Cardiac fibroblast (primary cell): ENCODE measurements at regions not wholly inside any gene's neighbourhood (a gene's known extent, or its start where the extent isn't known, plus 50 kb on each side); places are given as distances from the start of the nearest gene placed in this dataset.

Experiments used
- DNase-seq, 2 donors: peaks; one replicate each; pipeline versions ENCODE4 v3.0.0 to v3.0.0-alpha.2; 2010; ENCODE audit warnings: low read depth in 2 of 2
- H3K4me3 ChIP-seq, 2 donors: replicated peaks in 1 of 2; 1 replicate in 1 of 2; 2 replicates in 1 of 2; pipeline ENCODE4 v1.5.1; 2011; ENCODE audit warnings: low read depth in 2 of 2, low read length in 2 of 2, mild to moderate bottlenecking in 2 of 2, moderate library complexity in 1 of 2
- TF ChIP-seq, protein P1 (sequence below): IDR thresholded peaks from one replicate; pipeline ENCODE4 v1.5.1; 2011; ENCODE audit warnings: low read depth, mild to moderate bottlenecking, low read length, inconsistent platforms

DNA sequence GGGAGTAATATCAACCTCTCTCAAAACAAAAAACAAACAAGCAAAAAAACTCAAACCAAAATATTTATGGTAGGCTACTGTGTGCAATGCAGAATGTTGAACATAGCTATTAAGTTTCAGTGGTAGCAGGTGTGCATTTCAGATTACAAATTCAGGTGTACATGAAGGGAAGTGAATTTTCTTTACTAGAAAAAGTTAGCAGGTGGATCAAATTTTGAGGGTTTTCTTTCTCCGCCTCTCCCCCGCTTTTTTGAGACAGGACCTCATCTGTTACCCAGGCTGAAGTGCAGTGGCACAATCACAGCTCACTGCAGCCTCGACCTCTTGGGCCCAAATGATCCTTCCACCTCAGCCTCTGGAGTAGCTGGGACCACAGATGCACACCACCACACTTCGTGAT, 109.7 kb upstream of the GOLIM4 start:
- no peak overlapping the region for H3K4me3 ChIP-seq
- TF ChIP-seq, protein P1, sequence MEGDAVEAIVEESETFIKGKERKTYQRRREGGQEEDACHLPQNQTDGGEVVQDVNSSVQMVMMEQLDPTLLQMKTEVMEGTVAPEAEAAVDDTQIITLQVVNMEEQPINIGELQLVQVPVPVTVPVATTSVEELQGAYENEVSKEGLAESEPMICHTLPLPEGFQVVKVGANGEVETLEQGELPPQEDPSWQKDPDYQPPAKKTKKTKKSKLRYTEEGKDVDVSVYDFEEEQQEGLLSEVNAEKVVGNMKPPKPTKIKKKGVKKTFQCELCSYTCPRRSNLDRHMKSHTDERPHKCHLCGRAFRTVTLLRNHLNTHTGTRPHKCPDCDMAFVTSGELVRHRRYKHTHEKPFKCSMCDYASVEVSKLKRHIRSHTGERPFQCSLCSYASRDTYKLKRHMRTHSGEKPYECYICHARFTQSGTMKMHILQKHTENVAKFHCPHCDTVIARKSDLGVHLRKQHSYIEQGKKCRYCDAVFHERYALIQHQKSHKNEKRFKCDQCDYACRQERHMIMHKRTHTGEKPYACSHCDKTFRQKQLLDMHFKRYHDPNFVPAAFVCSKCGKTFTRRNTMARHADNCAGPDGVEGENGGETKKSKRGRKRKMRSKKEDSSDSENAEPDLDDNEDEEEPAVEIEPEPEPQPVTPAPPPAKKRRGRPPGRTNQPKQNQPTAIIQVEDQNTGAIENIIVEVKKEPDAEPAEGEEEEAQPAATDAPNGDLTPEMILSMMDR = no peak
- no peak for DNase-seq

DNA sequence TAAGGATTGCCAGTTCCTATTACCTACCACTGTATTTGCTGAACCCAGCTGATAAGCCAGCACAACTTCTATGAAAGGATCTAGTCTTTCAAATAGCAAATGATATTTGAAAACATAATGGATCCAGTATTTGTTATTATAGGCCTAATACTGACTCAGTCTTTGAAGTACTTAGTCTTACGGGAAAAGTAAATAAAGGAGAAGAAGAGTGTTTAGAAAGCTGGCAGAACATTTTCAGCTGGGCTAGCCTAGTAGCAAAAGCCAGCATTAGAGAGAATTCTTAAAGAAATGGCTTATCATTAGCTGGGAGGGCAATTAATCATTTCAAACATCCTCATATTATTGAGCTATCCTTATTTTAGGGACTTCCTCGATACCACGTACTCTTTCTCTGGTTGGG, 101.4 kb upstream of the GOLIM4 start:
- DNase-seq = no peak
- H3K4me3 ChIP-seq = no peak overlapping the region
- TF ChIP-seq, protein P1 = no peak

DNA sequence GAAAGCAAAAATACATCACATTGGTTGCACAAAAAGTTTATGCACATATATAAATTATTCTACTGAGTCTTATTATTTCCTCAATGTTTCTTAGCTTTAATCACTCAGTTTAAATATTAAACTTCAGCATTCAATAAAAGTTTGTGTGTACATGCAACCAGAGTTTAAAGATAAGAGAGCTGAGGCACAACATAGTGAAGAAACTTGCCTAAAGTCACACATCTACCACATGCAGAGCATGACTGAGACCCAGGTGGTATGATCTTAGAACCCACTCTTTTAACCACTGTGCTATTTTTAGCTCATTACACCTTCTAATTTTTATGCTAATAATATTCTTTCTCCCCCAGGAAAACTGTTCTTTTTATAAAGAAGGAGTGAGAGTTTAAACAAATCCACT, 96.1 kb upstream of the GOLIM4 start:
- no peak overlapping the region for H3K4me3 ChIP-seq
- TF ChIP-seq, protein P1 = no peak
- DNase-seq = no peak

DNA sequence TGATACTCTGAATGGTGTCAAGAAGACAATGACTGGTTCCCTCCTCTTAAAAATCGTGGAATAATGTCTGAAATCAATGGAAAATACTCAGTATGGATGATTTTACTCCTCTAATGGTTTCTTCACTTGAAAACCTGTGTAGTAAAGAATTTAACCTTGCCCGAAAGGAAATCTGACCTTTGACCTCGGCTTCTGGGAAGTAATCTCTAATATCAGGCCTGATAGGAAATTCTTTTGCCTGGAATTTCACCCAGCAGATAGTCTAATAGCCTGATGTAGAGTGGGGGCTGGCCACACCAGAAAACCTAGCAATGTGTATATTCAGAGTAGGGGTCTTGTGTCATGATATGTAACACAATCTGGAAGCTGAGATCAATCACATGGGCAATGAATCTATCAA, 91.5 kb upstream of the GOLIM4 start:
- no peak overlapping the region for H3K4me3 ChIP-seq
- DNase-seq = no peak
- TF ChIP-seq, protein P1 = no peak

DNA sequence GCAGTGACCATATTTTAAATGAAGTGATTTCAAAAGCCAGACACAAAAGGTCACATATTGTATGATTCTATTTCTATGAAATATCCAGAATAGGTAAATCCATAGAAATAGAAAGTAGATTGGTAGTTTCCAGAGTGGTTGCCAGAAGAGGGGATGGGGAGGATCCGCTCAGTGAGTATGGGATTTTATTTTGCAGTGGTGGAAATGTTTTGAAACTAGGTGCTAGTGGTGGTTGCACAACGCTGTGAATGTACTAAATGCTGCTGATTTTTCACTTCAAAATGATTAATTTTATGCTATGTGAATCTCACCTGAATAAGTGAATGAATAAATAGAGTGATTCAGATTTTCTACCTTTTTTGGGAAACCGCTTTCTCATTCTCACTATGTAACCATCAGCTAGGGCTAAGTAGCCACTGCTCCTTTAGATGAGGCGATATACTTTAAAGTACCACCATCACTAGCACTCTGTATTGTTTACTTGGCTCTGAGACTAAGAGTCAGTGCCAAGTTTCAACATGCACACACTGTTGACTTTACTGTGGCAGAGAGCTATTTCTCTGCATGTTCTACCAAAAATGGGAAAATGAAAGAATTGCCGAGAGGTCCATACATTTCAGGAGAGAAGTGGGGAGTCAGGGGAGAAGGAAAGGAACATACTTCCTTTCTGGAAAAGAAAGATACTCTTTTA, 90.7 kb upstream of the GOLIM4 start:
- DNase-seq = no peak
- TF ChIP-seq, protein P1 = no peak
- no peak overlapping the region for H3K4me3 ChIP-seq

DNA sequence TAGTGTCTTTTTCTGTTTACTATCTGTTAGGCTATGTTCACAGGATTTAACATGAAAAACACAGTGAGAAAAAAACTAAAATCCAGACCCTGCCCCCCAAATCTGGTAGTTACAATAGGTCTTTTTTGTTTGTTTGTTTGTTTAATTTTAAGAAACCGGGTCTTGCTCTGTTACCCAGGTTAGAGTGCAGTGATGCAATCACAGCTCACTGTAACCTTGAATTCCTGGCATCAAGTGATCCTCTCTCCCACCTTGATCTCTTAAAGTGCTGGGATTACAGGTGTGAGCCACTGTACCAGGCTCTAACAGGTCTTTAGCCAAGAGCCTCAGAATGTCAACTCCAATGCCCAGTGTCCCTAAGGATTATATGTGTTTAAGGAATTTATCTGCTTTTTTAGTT, 88.0 kb upstream of the GOLIM4 start:
- no peak for DNase-seq
- no peak overlapping the region for H3K4me3 ChIP-seq
- TF ChIP-seq, protein P1 = no peak

DNA sequence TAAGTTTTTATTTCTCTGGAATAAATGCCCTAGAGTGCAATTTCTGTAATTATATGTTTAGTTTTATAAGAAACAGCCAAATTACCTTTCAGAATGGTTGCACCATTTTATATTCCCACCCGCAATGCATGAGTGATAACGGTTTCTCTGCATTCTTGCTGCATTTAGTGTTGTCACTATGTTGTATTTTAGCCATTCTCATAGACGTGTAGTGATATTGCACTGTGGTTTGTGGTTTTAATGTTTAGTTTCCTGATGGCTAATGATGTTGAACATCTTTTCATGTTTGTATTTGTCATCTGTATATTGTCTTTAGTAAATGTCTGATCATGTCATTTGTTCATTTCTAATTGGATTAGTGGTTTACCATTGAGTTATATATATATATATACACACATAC, 73.0 kb upstream of the GOLIM4 start:
- H3K4me3 ChIP-seq = no peak overlapping the region
- no peak for DNase-seq
- TF ChIP-seq, protein P1 = no peak
